ENCODE measurements at regions not wholly inside any gene's neighbourhood (a gene's known extent, or its start where the extent isn't known, plus 50 kb on each side); places are given as distances from the start of the nearest gene placed in this dataset.
"Not testable (repeated sequence)": the region's sequence is repeated elsewhere in the genome, so short reads cannot be mapped to it uniquely, and the experiment has no call there.

DNA sequence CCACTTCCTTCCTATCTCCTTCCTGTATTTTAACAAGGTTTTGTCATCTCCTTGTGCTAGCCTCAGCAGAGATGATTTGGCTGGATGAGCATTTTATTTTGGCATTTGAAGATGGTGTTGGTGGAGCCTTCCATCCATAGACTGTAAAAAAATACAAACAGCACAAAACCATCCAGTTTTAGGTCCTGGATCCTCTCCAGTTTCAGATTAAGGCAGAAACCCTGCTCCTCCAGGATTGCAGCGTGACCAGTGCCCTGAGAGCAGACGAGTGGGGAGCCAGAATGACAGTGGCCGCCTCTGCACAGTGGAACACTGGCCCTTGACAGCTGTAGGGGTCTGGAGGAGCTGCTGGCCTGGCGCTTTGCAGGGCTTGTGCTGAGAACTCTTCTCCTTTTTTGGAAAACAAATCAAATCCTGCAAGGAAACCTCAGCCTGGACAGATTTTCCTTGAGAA lies 72.2 kb upstream of the GADD45A start:
- H3K27me3 ChIP-seq (ENCODE audit: control insufficient read depth, insufficient read depth, low read length): no peaks in the 10 kb centered on the region
- H3K36me3 ChIP-seq (ENCODE audit: control insufficient read depth, insufficient read depth, low read length): no peaks in the 10 kb centered on the region
- H3K9ac ChIP-seq (ENCODE audit: low read depth, low read length): no peak overlapping the region
- no peaks in the 10 kb centered on the region for H3K9me3 ChIP-seq (ENCODE audit: control insufficient read depth, insufficient read depth, low read length)
- H3K4me1 ChIP-seq (ENCODE audit: control insufficient read depth, insufficient read depth, low read length): no peaks in the 10 kb centered on the region
- H3K4me3 ChIP-seq (ENCODE audit: low read depth, low read length): no peak overlapping the region

DNA sequence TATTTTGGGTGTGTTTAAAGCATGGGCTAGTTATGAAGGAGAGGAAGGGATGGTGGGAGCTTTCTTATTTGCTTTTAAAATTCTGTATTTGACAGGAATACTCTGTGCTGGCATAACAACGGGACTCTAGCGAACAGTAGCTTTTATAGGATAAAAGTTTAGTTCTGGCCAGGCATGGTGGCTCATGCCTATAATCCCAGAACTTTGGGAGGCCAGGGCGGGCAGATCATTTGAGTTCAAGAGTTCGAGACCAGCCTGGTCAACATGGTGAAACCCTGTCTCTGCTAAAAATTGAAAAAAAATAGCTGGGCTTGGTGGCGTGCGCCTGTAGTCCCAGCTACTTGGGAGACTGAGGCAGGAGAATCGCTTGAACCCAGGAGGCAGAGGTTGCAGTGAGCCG lies 71.5 kb upstream of the GADD45A start:
- not testable (repeated sequence) for H3K36me3 ChIP-seq (ENCODE audit: control insufficient read depth, insufficient read depth, low read length); H3K4me1 ChIP-seq (ENCODE audit: control insufficient read depth, insufficient read depth, low read length); H3K9ac ChIP-seq (ENCODE audit: low read depth, low read length); H3K4me3 ChIP-seq (ENCODE audit: low read depth, low read length); H3K27me3 ChIP-seq (ENCODE audit: control insufficient read depth, insufficient read depth, low read length); H3K9me3 ChIP-seq (ENCODE audit: control insufficient read depth, insufficient read depth, low read length)

DNA sequence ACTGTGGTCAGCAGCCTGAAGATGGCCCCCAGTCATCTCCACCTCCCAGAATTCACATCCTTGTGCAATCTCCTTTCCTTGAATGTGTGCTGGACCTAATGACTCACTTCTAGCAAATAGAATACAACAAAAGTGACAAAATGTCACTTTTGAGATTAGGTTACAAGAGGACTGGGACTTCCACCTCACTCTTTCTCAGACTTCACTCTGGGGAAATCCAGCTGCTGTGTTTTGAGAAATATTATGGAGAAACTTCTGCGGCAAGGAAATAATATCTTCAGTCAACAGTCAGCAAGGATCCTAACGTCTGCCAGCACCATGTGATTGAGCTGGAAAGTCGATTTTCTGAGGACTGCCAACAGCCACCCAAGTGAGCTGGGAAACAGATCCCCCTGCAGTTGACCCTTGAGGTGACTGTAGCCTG lies 70.5 kb upstream of the GADD45A start:
- H3K9ac ChIP-seq (ENCODE audit: low read depth, low read length): no peak overlapping the region
- no peaks in the 10 kb centered on the region for H3K9me3 ChIP-seq (ENCODE audit: control insufficient read depth, insufficient read depth, low read length)
- H3K27me3 ChIP-seq (ENCODE audit: control insufficient read depth, insufficient read depth, low read length): no peaks in the 10 kb centered on the region
- H3K4me3 ChIP-seq (ENCODE audit: low read depth, low read length): no peak overlapping the region
- no peaks in the 10 kb centered on the region for H3K4me1 ChIP-seq (ENCODE audit: control insufficient read depth, insufficient read depth, low read length)
- H3K36me3 ChIP-seq (ENCODE audit: control insufficient read depth, insufficient read depth, low read length): no peaks in the 10 kb centered on the region

DNA sequence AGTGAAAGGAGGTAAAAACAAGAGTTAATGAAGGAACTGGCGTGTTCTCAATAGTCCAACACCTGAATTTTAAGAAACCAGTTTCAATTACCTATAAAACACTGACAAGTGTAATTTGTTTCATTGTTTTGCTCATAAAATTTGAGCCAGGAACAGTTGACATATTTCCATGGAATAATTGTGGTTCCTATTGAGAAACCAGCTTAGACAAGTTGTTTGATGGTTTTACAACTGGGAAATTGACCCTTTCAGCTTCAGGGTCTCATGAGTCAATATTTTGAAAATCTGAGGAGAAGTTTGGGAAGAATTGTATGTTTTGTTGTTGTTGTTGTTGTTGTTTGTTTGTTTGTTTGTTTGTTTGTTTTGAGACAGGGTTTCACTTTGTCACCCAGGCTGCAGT lies 69.1 kb upstream of the GADD45A start:
- H3K4me1 ChIP-seq (ENCODE audit: control insufficient read depth, insufficient read depth, low read length): no peaks in the 10 kb centered on the region
- no peaks in the 10 kb centered on the region for H3K27me3 ChIP-seq (ENCODE audit: control insufficient read depth, insufficient read depth, low read length)
- no peaks in the 10 kb centered on the region for H3K36me3 ChIP-seq (ENCODE audit: control insufficient read depth, insufficient read depth, low read length)
- no peaks in the 10 kb centered on the region for H3K9me3 ChIP-seq (ENCODE audit: control insufficient read depth, insufficient read depth, low read length)
- H3K9ac ChIP-seq (ENCODE audit: low read depth, low read length): no peak overlapping the region
- no peak overlapping the region for H3K4me3 ChIP-seq (ENCODE audit: low read depth, low read length)

DNA sequence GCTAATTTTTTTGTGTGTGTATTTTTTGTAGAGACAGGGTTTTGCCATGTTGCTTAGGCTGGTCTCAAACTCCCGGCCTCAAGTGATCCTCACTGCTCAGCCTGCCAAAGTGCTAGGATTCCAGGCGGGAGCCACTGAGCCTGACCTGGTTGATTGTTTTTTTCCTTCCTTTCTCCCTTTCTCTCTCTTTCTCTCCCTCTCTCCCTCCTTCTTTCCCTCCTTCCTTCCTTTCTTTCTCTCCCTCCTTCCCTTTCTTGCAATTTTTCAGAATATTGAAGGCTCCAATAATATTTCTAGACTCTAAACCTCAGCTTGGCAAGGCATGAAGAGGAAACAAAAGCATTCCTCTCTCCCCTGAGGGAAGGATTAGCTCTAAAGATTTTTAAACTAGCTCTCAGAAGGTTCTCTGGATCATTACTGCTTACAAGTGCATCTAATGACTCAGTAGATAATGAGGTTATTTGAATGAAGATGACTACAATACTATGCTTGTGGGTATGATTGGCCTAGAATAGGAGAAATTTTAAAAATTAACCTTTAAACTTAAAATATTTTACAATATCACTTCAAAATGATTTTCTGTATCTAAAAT lies 68.5 kb upstream of the GADD45A start:
- H3K9ac ChIP-seq (ENCODE audit: low read depth, low read length): no peak overlapping the region
- no peaks in the 10 kb centered on the region for H3K36me3 ChIP-seq (ENCODE audit: control insufficient read depth, insufficient read depth, low read length)
- no peaks in the 10 kb centered on the region for H3K27me3 ChIP-seq (ENCODE audit: control insufficient read depth, insufficient read depth, low read length)
- H3K9me3 ChIP-seq (ENCODE audit: control insufficient read depth, insufficient read depth, low read length): no peaks in the 10 kb centered on the region
- H3K4me1 ChIP-seq (ENCODE audit: control insufficient read depth, insufficient read depth, low read length): no peaks in the 10 kb centered on the region
- no peak overlapping the region for H3K4me3 ChIP-seq (ENCODE audit: low read depth, low read length)

DNA sequence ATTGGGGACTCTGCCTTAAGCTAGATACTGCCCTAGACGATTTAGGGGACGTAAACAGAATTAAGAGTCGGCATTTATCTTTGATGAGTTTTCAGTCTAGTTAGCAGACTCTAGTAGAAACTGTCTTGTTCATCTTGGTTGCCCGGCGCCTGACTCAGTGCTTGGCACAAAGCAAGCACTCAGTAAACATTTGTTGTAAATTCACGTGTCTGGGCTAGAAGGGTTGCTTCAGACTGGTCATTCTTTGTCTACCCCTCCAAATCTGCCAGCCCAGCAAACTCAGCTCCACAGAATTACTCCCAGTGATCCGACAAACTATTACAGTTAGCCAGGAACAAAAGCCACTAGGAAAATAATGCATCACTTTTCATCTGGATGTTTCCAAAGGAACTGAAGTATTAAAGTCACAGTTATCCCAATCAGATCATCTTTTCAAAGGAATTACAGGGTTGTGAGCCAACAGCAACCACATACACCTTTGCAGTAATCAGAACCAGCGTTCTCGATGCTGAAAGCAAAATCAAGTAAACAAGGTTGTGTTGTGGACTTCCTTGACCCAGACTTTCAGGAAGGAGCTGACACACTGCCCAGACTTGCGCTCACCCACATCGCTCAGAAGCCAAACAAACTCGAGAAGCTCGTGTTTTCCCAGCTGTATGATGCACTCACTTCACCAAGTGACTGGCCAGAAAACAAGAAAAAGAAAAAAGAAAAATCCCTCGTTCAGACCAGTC lies 66.5 kb upstream of the GADD45A start:
- H3K9ac ChIP-seq (ENCODE audit: low read depth, low read length): no peak overlapping the region
- H3K9me3 ChIP-seq (ENCODE audit: control insufficient read depth, insufficient read depth, low read length): no peaks in the 10 kb centered on the region
- no peaks in the 10 kb centered on the region for H3K36me3 ChIP-seq (ENCODE audit: control insufficient read depth, insufficient read depth, low read length)
- no peak overlapping the region for H3K4me3 ChIP-seq (ENCODE audit: low read depth, low read length)
- no peaks in the 10 kb centered on the region for H3K4me1 ChIP-seq (ENCODE audit: control insufficient read depth, insufficient read depth, low read length)
- H3K27me3 ChIP-seq (ENCODE audit: control insufficient read depth, insufficient read depth, low read length): no peaks in the 10 kb centered on the region

DNA sequence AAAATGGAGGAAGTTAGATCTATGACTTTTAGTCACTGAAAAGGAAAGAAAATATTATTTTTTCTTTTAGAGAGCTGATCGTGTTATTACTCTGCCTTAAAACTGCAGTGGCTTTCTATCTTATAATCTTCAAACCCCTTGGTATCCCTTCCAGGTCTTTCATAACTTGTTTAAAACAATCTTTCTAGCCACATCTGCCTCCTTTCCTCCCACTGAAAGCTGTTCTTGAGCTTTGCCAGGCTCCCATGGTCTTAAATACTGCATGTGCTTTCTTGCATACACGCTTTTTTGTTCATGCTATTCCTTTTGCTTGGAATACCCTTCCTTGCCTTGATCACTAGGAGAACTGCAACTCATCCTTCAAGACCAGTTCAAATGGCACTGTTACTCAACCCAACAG lies 65.9 kb upstream of the GADD45A start:
- no peaks in the 10 kb centered on the region for H3K9me3 ChIP-seq (ENCODE audit: control insufficient read depth, insufficient read depth, low read length)
- H3K4me1 ChIP-seq (ENCODE audit: control insufficient read depth, insufficient read depth, low read length): no peaks in the 10 kb centered on the region
- no peak overlapping the region for H3K9ac ChIP-seq (ENCODE audit: low read depth, low read length)
- H3K36me3 ChIP-seq (ENCODE audit: control insufficient read depth, insufficient read depth, low read length): no peaks in the 10 kb centered on the region
- H3K27me3 ChIP-seq (ENCODE audit: control insufficient read depth, insufficient read depth, low read length): no peaks in the 10 kb centered on the region
- H3K4me3 ChIP-seq (ENCODE audit: low read depth, low read length): no peak overlapping the region

DNA sequence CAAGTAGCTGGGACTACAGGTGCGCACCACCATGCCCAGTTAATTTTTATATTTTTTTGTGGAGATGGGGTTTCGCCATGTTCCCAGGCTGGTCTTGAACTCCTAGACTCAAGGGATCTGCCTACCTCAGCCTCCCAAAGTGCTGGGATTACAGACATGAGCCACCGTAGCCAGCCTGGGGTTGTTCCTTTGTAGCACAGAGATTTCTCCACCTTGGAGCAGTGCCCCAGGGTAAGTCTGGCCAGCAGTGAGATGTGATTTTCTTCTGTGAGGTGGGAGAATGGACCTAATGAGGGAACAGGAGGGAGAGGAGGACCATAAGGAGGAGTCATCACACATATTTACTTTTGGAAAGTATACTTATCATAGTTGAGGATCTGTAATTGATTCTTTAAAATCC lies 61.1 kb upstream of the GADD45A start:
- Histone ChIP-seq H3K27me3 (ENCODE audit: control insufficient read depth, insufficient read depth, low read length) (no peaks in the 10 kb centered on the region), H3K4me1 (ENCODE audit: control insufficient read depth, insufficient read depth, low read length) (no peaks in the 10 kb centered on the region), H3K9ac (ENCODE audit: low read depth, low read length) (no peak overlapping the region), H3K4me3 (ENCODE audit: low read depth, low read length) (no peak overlapping the region), H3K36me3 (ENCODE audit: control insufficient read depth, insufficient read depth, low read length) (no peaks in the 10 kb centered on the region), H3K9me3 (ENCODE audit: control insufficient read depth, insufficient read depth, low read length) (no peaks in the 10 kb centered on the region)

DNA sequence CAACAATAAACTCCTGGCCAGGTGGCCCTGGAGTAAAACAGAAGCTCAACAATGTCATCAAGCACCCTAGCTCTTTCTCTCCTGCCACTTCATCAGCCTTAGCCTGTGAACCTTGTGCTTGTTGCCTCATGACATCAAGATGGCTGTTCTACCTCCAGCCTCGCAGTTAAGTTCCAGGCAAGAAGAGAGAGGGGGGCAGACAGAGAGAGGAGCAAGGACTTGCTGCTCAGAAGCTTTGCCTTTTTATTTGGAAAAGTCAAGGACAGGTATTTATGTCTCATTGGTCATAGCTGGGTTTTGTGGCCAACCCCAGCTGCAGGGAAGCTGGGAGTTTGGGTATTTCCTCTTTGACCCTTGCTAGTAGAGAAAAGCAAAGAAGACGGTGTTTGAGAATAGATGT lies 60.3 kb upstream of the GADD45A start:
- H3K9ac ChIP-seq (ENCODE audit: low read depth, low read length): no peak overlapping the region
- no peak overlapping the region for H3K4me3 ChIP-seq (ENCODE audit: low read depth, low read length)
- no peaks in the 10 kb centered on the region for H3K27me3 ChIP-seq (ENCODE audit: control insufficient read depth, insufficient read depth, low read length)
- no peaks in the 10 kb centered on the region for H3K9me3 ChIP-seq (ENCODE audit: control insufficient read depth, insufficient read depth, low read length)
- H3K4me1 ChIP-seq (ENCODE audit: control insufficient read depth, insufficient read depth, low read length): no peaks in the 10 kb centered on the region
- H3K36me3 ChIP-seq (ENCODE audit: control insufficient read depth, insufficient read depth, low read length): no peaks in the 10 kb centered on the region

DNA sequence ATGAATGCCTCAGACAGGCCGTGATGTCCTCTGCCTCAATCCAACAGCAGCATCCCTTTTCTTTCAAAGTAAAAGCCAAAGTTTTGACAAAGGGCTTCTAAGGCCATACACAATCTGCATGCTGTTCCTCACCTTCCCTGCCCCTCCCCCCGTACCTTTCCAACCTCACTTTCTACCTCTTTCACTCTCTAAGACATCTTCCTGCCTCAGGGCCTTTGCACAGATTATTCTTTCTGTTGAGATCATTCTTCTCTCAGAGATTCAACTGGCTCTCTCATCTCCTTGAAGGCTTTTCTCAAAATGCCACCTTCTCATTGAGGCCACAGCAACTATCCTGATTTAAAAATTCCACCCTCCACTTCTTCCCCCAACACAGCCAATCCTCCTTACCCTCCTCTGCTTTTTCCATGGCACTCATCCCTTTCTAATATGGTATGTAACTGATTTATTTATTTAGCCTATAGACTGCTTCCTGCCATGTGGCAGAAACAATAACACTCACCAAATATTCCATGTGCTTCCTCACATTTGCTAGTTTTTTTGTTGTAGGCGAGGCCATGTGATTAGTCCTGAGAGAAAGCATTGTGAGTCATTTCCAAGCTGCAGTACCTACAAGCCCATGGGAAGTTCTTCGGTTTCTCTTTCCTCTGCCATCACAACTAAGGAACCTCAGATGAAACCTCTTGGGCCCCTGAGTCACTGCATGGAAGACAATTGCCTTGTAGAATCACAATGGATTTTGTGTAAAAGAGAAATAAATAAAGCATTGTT lies 58.7 kb upstream of the GADD45A start:
- H3K9me3 ChIP-seq (ENCODE audit: control insufficient read depth, insufficient read depth, low read length): no peaks in the 10 kb centered on the region
- H3K4me3 ChIP-seq (ENCODE audit: low read depth, low read length): no peak overlapping the region
- no peak overlapping the region for H3K9ac ChIP-seq (ENCODE audit: low read depth, low read length)
- H3K27me3 ChIP-seq (ENCODE audit: control insufficient read depth, insufficient read depth, low read length): no peaks in the 10 kb centered on the region
- H3K4me1 ChIP-seq (ENCODE audit: control insufficient read depth, insufficient read depth, low read length): no peaks in the 10 kb centered on the region
- no peaks in the 10 kb centered on the region for H3K36me3 ChIP-seq (ENCODE audit: control insufficient read depth, insufficient read depth, low read length)

DNA sequence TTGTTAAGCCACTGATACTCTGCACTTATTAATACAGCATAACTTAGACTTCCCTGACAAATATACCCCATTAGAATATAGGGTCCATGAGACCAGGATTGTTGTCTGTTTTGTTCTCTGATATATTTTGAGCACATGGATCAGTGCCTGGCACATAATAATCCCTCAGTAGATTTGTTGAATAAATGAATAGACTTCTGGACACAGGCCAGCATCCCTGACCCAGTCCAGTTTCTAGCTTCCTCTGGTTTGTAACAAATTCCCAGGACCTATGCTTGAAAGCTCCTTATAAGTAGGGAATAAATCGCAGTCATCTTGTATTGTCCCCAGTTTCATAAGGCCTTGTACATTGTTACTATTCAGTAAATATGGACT lies 58.2 kb upstream of the GADD45A start:
- Histone ChIP-seq H3K27me3 (ENCODE audit: control insufficient read depth, insufficient read depth, low read length) (no peaks in the 10 kb centered on the region), H3K9me3 (ENCODE audit: control insufficient read depth, insufficient read depth, low read length) (no peaks in the 10 kb centered on the region), H3K4me3 (ENCODE audit: low read depth, low read length) (no peak overlapping the region), H3K4me1 (ENCODE audit: control insufficient read depth, insufficient read depth, low read length) (no peaks in the 10 kb centered on the region), H3K36me3 (ENCODE audit: control insufficient read depth, insufficient read depth, low read length) (no peaks in the 10 kb centered on the region), H3K9ac (ENCODE audit: low read depth, low read length) (no peak overlapping the region)

DNA sequence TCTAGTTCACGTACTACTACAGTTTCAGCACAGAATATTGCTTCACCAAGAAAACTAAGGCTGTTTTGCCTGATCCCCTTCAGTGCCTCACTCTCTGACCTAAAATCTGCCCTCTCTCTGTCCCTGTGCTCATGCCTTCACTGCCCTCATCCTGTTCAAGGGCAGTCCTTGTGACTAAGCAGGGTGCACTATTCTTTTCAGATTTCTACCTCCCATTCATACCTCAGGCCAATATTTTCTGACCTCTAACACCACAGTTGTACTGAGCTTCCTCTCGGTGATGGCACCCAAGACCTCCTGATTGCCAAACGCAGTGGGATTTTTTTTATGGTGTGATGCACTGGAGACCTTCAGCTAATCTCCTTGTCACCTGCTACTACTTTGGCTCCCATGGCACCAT lies 57.7 kb upstream of the GADD45A start:
- H3K9me3 ChIP-seq (ENCODE audit: control insufficient read depth, insufficient read depth, low read length): no peaks in the 10 kb centered on the region
- H3K9ac ChIP-seq (ENCODE audit: low read depth, low read length): no peak overlapping the region
- no peaks in the 10 kb centered on the region for H3K27me3 ChIP-seq (ENCODE audit: control insufficient read depth, insufficient read depth, low read length)
- H3K4me3 ChIP-seq (ENCODE audit: low read depth, low read length): no peak overlapping the region
- H3K4me1 ChIP-seq (ENCODE audit: control insufficient read depth, insufficient read depth, low read length): no peaks in the 10 kb centered on the region
- H3K36me3 ChIP-seq (ENCODE audit: control insufficient read depth, insufficient read depth, low read length): no peaks in the 10 kb centered on the region

Data from iPS-15b (cell line).